ENCODE measurements at regions not wholly inside any gene's neighbourhood (a gene's known extent, or its start where the extent isn't known, plus 50 kb on each side); places are given as distances from the start of the nearest gene placed in this dataset.

DNA sequence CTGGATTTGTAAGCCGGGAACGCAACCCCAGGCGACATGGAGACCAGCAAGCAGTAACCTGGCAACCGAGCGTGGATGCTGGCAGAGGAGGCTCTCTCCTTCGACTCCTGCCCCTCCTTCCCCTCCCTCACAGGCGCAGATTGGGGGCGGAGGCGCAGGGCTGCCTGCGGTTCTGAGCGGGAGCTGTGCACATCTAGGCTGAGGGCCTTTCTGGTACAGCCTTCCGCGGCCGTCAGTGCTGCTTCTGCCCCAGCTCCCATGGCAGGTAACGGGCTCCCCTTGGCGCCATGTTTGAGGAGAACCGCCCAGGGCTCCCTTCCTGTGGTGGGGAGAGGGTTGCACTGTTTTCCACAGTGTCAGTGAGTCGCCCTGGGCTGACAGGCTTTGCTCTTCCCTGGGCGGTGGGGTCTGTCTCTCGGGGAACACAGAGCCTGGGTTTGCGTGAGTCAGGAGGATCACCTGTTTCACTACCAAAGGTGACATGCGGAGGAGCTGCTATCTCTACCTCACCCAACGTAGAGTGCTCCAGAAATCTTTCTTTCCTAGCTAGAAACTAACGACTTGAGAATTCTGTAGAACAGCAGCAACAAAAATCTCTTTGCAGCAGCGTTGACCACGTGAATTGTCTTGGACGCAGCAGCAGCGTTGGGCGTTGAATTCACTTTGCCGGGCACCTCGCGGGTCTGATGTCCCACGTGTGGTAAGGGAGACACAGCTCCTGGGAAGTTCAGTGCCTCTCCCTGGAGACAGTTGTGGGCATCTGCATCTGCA lies 154.8 kb upstream of the COBL start:
- TF ChIP-seq, protein P1, sequence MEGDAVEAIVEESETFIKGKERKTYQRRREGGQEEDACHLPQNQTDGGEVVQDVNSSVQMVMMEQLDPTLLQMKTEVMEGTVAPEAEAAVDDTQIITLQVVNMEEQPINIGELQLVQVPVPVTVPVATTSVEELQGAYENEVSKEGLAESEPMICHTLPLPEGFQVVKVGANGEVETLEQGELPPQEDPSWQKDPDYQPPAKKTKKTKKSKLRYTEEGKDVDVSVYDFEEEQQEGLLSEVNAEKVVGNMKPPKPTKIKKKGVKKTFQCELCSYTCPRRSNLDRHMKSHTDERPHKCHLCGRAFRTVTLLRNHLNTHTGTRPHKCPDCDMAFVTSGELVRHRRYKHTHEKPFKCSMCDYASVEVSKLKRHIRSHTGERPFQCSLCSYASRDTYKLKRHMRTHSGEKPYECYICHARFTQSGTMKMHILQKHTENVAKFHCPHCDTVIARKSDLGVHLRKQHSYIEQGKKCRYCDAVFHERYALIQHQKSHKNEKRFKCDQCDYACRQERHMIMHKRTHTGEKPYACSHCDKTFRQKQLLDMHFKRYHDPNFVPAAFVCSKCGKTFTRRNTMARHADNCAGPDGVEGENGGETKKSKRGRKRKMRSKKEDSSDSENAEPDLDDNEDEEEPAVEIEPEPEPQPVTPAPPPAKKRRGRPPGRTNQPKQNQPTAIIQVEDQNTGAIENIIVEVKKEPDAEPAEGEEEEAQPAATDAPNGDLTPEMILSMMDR (conservative IDR thresholded peaks at IDR 0.05 in 1 of 2, IDR thresholded peaks at IDR 0.05 in 1 of 2; ENCODE audit: extremely low read depth in 1 of 2, insufficient read depth in 1 of 2, low read depth in 1 of 2, low read length in 2 of 2) = no peak
- TF ChIP-seq EZH2 (IDR thresholded peaks at IDR 0.05; ENCODE audit: borderline replicate concordance, low read length) = no peak

All from mammary epithelial cell (primary cell).